Heart right ventricle (tissue), 16 donors: ENCODE measurements at regions not wholly inside any gene's neighbourhood (a gene's known extent, or its start where the extent isn't known, plus 50 kb on each side); places are given as distances from the start of the nearest gene placed in this dataset.

Source experiments
- ATAC-seq, 8 donors: fragments of 200-7000 bp; cut with Tn5 transposase; one replicate each; pipeline ENCODE4 v1.9.1; 2020; ENCODE audit warnings: mild to moderate bottlenecking in 8 of 8, moderate library complexity in 8 of 8, moderate number of reproducible peaks in 1 of 8
- DNase-seq, 2 donors: peaks; one replicate each; pipeline ENCODE4 v3.0.0-alpha.2; 2020
- H3K27ac ChIP-seq, 10 donors: fragments of 200-600 bp; sonication (generic) in 2 of 10; one replicate each; pipeline versions ENCODE4 v1.5.0 to v1.8.0; 2020 to 2022; ENCODE audit warnings: mild to moderate bottlenecking in 3 of 10
- H3K27me3 ChIP-seq, 7 donors: fragments of 200-600 bp; one replicate each; pipeline ENCODE4 v1.8.0; 2021 to 2022; ENCODE audit warnings: mild to moderate bottlenecking in 2 of 7
- H3K36me3 ChIP-seq, 9 donors: fragments of 200-600 bp; sonication (generic) in 1 of 9; one replicate each; pipeline versions ENCODE4 v1.5.0 to v1.8.0; 2020 to 2022; ENCODE audit warnings: mild to moderate bottlenecking in 2 of 9
- H3K4me1 ChIP-seq, 9 donors: fragments of 200-600 bp; sonication (generic) in 1 of 9; one replicate each; pipeline versions ENCODE4 v1.5.0 to v1.8.0; 2020 to 2022; ENCODE audit warnings: mild to moderate bottlenecking in 4 of 9
- H3K4me3 ChIP-seq, 10 donors: fragments of 200-600 bp; sonication (generic) in 2 of 10; one replicate each; pipeline versions ENCODE4 v1.5.0 to v1.8.0; 2020 to 2022; ENCODE audit warnings: mild to moderate bottlenecking in 7 of 10, moderate library complexity in 2 of 10
- H3K9me3 ChIP-seq, 11 donors: fragments of 200-600 bp in 10 of 11; sonication (generic) in 2 of 11; one replicate each; pipeline versions ENCODE4 v1.5.0 to v1.8.0; 2013 to 2022; ENCODE audit warnings: mild to moderate bottlenecking in 2 of 11, control low read depth in 1 of 11, moderate library complexity in 1 of 11
- WGBS, 2 donors: extraction: QIAGEN DNeasy Blood & Tissue Kit; methylation state at CpG; one replicate each; pipeline ENCODE4 v1.1.7; 2013; ENCODE audit warnings: inconsistent platforms in 1 of 2; 5-methylcytosine and 5-hydroxymethylcytosine counted together
- intact Hi-C, 10 donors: fragments of 100-400 bp; cut with DNase I; formaldehyde crosslinking; loops; one replicate each; pipeline versions ENCODE4 v1.11.1 to v1.14.2; 2022
- TF ChIP-seq, protein P1 (sequence below), 9 donors: fragments of 200-600 bp; sonication (generic) in 2 of 9; IDR thresholded peaks; one replicate each; pipeline versions ENCODE4 v1.5.0 to v1.8.0; 2021 to 2022; ENCODE audit warnings: antibody characterized with exemption in 9 of 9, mild to moderate bottlenecking in 5 of 9, moderate library complexity in 1 of 9
- donor health status: Arrhythmogenic right ventricular cardiomyopathy.
- donor health status: ischemic (EF 13 %, LVEDD 7.1; RV severe dilation, severe dysfunction).
- donor health status: healthy with polysubstance abuse.
- donor health status: DM: no; HTN: yes; CAD: no.
- donor health status: DM: no; HTN: no; CAD: no.
- donor health status: ischemic (EF 25% LVEDD 6.9; RV normal size, moderate dysfunction).
- donor health status: ischemic (EF 25% LVEDD 5.7; RV mildly dilated, moderate dysfunction).
- donor health status: healthy.
- donor health status: DM: yes; HTN: yes; CAD: no.
- donor health status: Ischemic cardiomyopathy.
- donor health status: ischemic (EF 35%, LVEDD 5.7; RV mildly dilated, moderate dysfunction).
- donor health status: nonischemic (EF 11% LVEDD 7.7; RV severe dilation, severe dysfunction).
- donor health status: DM: yes; HTN: yes; CAD: no.
- donor health status: PGD.
- donor health status: ischemic (EF 29% LVEDD 5.4; RV normal size, mild dysfunction).
- donor health status: nonischemic (EF 23%, LVEDD 6.1; RV moderate dilation, normal function).

DNA sequence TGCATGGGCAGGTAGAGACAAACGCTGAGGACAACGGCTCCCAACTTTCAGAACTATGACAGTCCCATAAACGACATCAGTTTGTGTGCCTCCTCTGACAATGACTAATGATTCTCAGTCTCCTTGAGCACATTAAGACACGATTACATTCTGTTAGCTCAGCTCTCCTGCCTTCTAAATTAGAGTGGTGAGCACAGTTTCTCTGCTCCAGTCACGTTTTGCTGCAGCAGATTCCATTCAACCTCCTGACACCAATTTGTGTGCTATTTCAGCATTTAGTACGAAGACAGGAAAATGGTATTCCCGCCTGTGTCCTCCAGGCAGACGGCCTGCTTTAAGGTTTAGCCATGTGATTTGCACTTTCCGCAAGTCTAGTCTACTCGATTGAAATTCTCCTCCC lies 458.4 kb upstream of the CFAP20DC start:
- H3K27ac ChIP-seq = no peak overlapping the region
- H3K4me1 ChIP-seq = no peaks in the 10 kb centered on the region
- ATAC-seq = no peak
- no peak for DNase-seq
- TF ChIP-seq, protein P1, sequence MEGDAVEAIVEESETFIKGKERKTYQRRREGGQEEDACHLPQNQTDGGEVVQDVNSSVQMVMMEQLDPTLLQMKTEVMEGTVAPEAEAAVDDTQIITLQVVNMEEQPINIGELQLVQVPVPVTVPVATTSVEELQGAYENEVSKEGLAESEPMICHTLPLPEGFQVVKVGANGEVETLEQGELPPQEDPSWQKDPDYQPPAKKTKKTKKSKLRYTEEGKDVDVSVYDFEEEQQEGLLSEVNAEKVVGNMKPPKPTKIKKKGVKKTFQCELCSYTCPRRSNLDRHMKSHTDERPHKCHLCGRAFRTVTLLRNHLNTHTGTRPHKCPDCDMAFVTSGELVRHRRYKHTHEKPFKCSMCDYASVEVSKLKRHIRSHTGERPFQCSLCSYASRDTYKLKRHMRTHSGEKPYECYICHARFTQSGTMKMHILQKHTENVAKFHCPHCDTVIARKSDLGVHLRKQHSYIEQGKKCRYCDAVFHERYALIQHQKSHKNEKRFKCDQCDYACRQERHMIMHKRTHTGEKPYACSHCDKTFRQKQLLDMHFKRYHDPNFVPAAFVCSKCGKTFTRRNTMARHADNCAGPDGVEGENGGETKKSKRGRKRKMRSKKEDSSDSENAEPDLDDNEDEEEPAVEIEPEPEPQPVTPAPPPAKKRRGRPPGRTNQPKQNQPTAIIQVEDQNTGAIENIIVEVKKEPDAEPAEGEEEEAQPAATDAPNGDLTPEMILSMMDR (IDR thresholded peaks at IDR 0.05) = no peak
- no peak overlapping the region for H3K4me3 ChIP-seq
- H3K27me3 ChIP-seq = no peaks in the 10 kb centered on the region
- intact Hi-C loops = no loop called here
- H3K36me3 ChIP-seq = no peaks in the 10 kb centered on the region
- WGBS, 2 donors = 77 to 84% methylated on average over 10 of the region's 10 CpGs
- H3K9me3 ChIP-seq = peaks cover 0 to 4% (median 0%) of the 10 kb centered on the region in 11 donors

DNA sequence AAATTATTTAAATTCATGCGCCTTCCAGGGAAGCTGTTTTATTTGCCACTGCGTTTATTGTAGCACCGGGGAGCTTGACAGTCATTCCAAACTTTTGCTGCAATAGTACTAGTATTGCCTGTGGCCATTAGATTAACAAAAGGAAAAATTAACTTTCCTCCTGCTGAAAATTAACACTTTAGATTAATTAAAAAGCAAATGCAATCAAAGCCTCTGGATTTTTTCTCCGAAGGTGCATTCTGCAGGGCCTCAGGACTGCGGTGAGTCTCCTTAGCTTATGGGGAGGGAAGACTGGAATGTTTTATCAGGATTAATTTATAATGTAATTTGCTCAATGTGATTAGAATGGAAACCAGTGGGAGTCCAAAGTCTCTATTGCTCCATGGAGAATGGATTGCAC lies 456.4 kb upstream of the CFAP20DC start:
- intact Hi-C loops = no loop called here
- TF ChIP-seq, protein P1 (IDR thresholded peaks at IDR 0.05) = no peak
- ATAC-seq (no peak), DNase-seq (no peak)
- H3K4me1 ChIP-seq = no peaks in the 10 kb centered on the region
- H3K27me3 ChIP-seq = no peaks in the 10 kb centered on the region
- 79 to 82% methylated on average over 5 of the region's 5 CpGs for WGBS, 2 donors
- peaks cover 0 to 4% (median 0%) of the 10 kb centered on the region in 11 donors for H3K9me3 ChIP-seq
- H3K36me3 ChIP-seq = no peaks in the 10 kb centered on the region
- no peak overlapping the region for H3K4me3 ChIP-seq
- H3K27ac ChIP-seq = no peak overlapping the region

DNA sequence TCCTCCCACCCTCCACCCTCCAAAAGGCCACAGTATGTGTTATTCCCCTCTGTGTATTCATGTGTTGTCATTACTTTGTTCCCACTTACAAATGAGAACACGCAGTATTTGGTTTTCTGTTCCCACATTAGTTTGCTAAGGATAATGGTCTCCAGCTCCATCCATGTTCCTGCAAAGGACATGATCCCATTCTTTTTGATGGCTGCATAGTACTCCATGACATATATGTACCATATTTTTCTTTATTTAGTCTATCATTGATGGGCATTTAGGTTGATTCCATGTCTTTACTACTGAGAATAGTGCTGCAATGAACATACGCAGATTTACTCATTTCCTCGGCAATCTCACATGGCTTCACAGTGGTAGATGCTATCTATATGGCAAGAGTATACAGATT lies 453.6 kb upstream of the CFAP20DC start:
- intact Hi-C loops = no loop called here
- no peak overlapping the region for H3K4me3 ChIP-seq
- H3K36me3 ChIP-seq = no peaks in the 10 kb centered on the region
- TF ChIP-seq, protein P1 (IDR thresholded peaks at IDR 0.05) = no peak
- no peak overlapping the region for H3K27ac ChIP-seq
- 96 to 98% methylated on average over 3 of the region's 3 CpGs for WGBS, 2 donors
- no peaks in the 10 kb centered on the region for H3K27me3 ChIP-seq
- peaks cover 0 to 4% (median 0%) of the 10 kb centered on the region in 11 donors for H3K9me3 ChIP-seq
- ATAC-seq = no peak
- H3K4me1 ChIP-seq = no peaks in the 10 kb centered on the region
- no peak for DNase-seq

DNA sequence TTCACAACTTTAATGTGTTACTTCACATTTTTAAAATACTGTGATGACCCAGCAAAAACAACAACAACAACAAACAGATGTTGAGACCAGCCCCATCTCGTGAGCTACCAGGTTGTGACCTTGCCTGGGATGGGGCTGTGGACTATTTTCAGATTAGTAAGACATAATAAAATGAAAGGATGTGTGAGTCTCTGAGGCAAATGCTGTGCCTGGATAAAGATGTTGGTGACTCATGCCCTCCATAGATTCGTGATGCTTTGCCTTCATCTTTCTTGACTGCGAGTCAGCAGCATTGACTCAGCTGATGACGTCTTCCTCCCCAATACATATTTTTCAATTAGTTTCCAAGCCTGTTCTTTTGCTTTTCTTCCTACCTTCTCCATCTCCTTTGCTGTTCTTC lies 453.0 kb upstream of the CFAP20DC start:
- no peaks in the 10 kb centered on the region for H3K36me3 ChIP-seq
- H3K9me3 ChIP-seq = peaks cover 0 to 4% (median 0%) of the 10 kb centered on the region in 11 donors
- H3K4me3 ChIP-seq = no peak overlapping the region
- no peak for DNase-seq
- intact Hi-C loops = no loop called here
- TF ChIP-seq, protein P1 (IDR thresholded peaks at IDR 0.05) = no peak
- no peak overlapping the region for H3K27ac ChIP-seq
- no peaks in the 10 kb centered on the region for H3K4me1 ChIP-seq
- 64 to 78% methylated on average over 4 of the region's 4 CpGs for WGBS, 2 donors
- no peaks in the 10 kb centered on the region for H3K27me3 ChIP-seq
- no peak for ATAC-seq
